LoVo (cell line): ENCODE measurements at regions not wholly inside any gene's neighbourhood (a gene's known extent, or its start where the extent isn't known, plus 50 kb on each side); places are given as distances from the start of the nearest gene placed in this dataset.
"Not testable (repeated sequence)": the region's sequence is repeated elsewhere in the genome, so short reads cannot be mapped to it uniquely, and the experiment has no call there.

Experiments used
- DNase-seq: peaks from one replicate; pipeline ENCODE4 v3.0.0-alpha.2; 2016; ENCODE audit warnings: low spot score

DNA sequence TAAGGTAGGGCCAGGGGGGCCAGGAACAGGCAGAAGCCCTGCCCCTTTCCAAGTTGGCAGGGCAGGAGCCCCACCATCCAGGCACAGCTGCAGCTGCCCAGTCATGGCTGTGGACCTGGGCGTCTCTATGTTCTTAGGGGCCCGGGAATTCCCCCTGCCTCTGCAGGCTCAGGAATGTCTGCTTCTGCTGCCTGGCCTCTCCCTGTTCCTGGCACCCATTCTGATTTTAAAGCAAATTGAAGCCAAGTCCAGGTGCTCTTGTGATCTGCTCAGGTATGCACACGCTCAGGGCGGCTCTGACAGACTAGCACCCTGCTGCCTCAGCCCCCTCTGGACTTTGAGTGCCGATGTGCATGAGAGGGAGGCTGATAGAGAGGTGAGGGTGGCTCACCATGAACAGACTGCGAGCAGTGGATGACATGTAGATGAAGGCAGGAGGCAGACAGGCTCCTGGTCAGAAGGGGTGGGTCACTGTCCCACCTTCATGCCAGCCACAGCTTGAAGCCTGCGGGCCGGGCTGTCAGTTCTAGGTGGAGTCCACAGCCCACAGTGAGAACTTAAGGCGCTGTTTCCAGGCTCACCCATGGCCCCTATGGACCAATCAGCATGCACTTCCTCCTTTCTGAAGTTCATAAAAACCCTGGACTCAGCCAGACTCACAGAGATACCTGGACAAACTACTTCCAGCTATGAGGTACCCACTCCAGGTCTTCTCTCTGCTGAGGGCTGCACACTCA, 747.8 kb upstream of the GBE1 start:
- no peak for DNase-seq

DNA sequence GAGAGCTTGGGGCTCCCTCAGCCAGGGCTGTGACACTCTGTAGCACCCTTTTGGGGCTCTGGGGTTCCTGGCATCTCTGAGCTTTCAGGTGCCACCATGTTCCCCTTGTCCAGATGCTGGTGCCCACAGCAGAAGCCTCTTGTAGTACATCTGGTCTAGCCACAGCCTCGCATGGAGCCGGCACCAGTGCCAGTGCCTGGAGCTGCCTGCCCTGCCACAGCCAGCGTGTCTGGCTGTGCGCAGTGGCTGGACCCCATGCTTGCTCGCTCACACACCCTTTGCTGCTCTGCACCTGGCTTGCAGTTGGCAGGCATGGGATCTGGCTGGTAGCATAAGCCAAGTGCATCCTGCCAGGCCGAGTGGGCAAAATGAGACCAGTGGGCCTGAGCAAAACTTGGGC, 744.8 kb upstream of the GBE1 start:
- DNase-seq: no peak

DNA sequence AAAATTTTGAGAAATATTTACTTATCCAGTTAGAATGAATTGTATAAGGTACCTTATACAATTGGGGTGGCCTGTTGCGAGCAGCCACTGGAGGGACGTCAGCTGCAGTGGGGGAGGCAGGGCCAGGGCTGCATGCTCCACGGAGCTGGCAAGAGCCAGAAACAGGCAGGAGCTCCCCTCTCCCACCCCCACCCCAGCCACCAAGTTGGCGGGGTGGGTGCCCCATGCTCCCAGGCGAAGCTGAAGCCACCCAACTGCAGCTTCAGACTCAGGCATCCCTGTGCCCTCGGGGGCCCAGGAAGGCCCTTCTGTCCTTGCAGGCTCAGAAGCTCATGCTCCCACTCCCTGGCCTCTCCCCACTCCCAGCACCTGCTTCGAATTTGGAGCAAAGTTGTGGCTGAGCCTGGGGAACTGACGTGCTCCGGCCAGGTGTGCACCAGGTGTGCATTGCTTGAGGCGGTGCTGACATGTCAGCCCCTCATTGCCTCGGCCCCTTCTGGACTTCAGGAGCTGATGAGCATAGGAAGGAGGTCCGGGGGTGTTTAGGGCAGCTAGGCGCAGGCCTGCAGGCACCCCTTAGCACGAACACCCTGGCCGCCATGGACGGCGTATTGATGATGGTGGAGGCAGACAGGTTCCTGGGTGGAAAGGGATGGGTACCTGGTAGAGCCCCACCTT, 743.8 kb upstream of the GBE1 start:
- DNase-seq: no peak

DNA sequence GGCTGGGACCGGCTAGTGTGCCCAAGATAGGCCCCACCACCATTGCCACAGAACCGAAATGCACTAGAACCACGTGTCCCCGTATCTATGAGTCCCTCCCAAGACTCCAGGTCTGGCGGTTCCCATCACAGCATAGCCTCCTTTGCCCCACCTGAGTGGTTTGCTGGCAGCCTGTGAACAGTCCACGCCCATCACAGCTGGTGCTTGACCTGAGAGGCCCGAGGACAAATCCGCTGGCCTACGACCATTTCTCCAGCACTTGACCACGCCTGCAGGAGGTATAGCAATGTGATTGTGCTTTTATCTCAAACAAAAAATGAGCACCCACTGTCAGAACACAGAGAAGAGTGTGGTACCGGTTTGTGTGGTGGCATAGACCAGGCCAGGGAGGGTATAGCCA, 736.7 kb upstream of the GBE1 start:
- DNase-seq: no peak

DNA sequence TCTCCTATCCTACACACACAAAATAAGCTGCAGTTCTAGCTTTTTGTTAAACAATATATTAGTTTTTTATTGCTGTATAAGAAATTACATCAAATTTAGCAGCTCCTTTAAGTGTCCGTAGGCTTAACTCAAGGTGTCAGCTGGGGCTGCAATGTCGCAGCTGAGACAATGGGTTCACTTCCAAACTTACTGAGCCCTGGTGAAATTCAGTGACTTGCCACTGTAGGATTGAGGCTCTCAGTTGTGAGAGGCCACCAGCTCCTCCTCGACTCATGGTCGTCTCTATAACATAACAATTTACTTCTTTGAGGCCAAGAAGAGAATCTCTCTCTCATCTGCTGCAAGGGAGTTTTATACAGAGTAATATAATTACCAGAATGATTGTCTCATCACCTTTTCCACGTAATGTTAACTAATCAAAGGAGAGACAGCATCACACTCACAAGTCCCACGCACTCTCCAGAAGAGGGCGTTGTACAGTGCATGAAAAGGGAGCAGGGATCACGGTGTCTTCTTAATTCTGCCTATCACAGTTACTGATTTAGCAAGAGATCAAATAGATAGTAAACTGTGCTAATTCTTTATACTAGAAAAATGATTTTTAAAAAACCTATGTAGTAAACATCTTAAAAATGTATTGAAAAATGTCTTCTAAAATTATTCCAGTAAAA, 735.6 kb upstream of the GBE1 start:
- DNase-seq: no peak

DNA sequence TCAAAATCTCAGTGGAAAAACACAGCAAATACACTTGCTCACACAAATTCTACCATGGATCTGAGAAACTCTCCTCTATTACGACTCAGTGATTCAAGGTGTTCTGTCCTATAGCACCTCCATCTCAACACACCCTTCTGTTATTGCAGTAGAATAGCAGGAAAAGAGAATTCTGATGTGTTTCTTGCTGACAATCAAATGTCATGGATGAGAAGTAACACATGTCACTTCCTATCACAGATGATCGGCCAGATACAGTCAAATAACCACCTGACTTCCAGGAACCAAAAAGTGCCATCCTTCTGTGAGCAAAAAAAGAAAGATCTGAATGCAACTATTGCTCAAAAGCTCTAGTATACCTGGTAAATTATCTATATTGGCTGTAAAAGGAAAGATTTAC, 734.2 kb upstream of the GBE1 start:
- no peak for DNase-seq

DNA sequence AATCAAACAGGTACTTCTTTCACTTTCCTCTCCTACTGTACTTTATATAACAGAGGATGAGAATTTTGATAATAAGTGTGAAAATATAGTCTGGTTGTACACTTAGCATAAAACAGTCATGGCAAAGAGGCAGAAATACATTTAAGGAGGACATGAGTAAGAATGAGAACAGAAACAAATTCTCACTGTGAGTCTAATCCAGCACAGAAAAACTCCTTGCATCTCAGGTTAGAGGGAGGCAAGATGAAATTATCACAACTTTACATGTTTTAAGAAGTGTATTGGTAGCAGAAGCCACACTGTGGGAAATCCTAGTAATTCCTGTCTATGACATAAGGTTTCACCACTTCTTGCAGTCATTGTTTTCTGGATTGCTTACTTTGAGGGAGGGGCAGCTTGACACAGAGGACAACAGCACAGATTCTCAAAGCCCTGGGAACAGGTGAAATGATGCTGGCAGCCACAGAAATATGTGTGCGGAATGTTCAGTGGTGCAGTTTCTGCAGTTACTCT, 733.6 kb upstream of the GBE1 start:
- DNase-seq: no peak

DNA sequence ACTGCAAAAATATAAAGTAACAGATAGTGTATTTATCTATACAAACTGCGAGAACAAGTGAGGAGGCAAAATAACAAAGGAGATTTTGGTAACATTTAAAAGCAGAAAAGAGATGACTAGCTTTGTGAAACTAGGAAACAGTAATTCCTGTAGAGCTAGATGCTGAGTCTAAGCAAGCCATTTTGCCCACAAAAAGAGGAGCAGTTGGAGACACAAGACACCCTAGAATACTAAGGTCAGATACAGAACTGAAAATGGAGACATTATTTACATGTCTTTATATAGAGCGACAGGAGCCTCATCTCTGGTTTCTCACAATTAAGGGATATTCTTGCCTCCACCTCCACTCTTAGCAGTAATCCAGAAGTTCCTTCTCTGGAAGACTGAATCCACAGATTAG, 732.4 kb upstream of the GBE1 start:
- no peak for DNase-seq

DNA sequence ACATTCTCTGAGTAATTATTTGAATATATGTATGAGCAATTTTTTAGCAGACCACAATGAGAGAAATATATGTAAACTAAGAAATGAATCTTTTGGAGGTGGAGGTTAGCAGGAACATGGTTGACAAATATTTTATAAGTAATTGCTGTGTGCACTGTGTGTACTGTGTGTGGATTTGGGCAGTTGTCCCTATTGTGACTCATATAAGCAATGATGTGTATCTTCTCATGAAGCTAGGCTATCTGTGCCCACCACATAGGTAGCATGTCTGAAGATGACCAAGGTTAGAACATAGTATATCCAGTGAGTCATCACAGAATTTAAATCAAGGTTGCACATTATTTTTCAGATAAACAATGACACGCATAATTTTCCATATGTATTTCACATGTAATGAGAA, 713.9 kb upstream of the GBE1 start:
- DNase-seq: no peak

DNA sequence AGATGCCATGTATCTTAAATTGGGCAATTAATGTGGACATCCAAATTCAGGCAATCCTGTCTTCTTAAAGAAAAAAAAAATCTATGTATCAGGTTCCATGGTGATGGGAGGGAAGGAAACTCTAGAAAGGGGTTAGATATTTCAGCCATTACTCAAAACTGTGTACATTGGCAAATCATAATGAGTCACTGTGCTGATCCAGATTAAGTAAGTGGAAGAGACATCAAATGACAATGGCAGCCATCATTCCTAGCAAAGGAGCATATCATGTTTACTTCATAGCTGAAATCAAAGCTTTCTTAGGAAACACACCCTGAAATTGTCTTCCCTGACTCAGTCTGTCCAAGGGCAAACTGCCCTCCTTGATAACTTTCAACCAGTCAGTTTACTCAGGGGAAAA, 713.3 kb upstream of the GBE1 start:
- no peak for DNase-seq

DNA sequence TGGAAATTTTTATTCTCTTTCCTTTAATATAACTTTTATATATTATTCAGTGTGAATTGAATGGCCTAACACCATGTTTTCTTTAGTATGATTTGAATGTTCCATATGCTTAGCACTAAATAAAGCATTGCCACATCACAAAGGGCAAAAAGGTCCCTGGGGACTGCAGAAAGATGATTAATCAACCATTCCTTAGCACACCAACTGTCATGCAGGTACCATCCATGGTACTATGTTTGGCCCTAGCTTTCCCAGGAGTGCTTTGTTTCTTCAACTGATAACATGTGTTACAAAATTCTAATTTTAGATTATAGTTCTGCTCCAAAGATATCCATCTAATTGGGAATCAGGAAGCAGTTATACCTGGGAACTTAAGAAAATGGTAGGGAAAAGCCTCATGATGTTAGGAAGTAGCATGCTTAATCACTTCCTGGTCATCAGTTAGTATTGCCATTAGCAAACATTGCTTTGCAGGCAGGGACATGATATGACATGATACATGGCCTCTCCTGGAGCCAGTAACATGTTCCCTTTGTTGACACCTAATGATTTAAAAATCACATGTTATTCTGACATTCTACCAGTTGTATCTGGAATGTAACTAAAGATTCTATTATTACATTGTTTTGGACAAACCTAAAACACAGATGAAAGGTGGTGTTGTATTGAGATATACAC, 712.6 kb upstream of the GBE1 start:
- DNase-seq: no peak

DNA sequence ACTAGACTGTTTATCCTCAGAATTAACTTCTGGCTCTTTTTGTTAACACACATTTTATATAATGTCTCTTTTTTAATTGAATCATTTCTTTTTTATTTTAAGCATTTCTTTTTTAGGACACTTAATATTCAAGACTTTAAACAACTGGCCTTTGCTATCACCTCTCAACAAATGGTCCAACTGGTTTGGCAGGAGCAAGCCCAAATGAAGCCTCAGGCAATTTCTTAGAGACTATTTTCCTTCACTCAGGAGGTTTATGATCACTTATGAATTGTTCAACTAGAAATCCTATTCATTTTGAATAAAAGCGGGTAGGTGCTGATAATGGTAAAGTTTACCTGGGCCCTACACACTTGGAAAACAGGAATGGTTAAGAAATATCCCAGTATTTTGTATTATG, 705.6 kb upstream of the GBE1 start:
- DNase-seq: no peak

DNA sequence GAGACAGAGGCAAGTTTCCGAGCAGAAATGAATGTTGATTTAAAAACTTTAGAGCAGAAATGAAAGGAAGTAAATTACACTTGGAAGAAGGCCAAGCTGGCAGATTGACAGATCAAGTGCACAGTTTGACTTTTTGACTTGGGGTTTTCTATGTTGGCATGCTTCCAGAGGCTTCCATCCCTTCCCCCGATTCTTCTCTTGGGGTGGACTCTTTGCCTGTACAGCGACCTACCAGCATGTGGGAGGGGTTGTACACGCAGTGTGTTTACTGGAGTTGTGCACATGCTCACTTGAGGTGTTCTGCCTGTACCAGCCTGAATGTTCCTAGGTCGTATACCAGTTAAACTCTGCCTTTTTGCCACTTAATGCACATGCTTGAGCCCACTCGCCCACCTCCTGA, 701.5 kb upstream of the GBE1 start:
- no peak for DNase-seq

DNA sequence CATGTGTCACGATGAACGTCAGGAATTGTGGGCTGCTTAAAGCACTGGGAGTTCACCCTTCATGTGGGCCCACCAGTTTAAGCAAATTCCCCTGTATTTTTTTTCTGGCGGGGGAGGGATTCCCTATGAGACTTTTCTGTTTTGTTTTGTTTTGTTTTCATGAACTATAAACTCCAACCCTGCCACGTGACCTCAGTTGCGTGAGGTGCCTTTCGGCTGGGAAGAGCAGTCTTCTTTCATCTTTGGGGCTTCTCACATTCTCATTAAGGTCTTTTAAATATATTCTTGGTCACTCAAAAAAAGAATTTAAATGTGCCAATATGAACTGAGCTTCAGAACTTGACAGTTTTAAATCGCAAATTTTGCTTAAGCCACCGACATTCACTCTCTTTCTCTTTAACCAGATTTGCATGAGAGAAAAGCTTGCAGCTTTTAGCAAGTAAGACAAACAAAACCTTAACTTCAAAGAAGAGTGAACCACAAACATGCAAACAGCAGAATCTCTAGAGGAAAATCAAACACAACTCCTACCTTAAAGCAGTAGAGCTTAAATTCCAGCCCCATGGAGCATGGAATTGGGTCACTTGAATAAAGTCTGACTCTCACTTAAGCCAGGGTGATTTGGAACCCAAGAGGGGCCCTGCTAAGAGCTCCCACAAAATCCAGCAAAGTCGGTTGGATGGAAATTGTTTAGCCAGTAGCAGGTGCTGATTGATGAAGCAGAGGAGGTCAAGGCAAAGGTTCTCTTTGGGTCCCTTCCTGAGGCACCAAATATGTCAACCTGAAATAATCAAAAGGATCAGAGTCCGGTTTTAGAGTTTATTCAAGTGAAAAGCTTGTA, 699.8 kb upstream of the GBE1 start:
- no peak for DNase-seq

DNA sequence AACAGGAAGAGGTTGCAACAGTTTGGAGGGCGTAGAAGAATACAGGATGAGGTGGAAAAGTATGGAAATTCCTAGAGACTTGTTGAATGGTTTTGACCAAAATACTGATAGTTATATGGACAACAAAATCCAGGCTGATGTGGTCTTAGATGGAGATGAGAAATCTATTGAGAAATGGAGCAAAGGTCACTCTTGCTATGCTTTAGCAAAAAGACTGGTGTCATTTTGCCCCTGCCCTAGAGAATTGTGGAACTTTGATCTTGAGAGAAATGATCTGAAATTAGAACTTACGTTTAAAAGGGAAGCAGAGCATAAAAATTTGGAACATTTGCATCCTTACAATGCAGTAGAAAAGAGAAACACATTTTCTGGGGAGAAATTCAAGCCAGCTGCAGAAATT, 686.9 kb upstream of the GBE1 start:
- DNase-seq: no peak

DNA sequence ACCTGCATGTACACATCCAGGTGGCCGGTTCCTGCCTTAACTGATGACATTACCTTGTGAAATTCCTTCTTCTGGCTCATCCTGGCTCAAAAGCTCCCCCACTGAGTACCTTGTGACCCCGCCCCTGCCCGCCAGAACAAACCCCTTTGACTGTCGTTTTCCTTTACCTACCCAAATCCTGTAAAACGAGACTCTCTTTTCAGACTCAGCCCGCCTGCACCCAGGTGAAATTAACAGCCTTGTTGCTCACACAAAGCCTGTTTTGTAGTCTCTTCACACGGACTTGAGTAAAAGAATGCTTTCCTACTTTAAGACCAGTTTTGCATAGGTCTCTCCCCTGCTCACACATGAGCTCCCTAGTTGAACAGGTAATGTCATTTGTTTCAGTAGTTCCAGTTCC, 667.4 kb upstream of the GBE1 start:
- DNase-seq: not testable (repeated sequence)

DNA sequence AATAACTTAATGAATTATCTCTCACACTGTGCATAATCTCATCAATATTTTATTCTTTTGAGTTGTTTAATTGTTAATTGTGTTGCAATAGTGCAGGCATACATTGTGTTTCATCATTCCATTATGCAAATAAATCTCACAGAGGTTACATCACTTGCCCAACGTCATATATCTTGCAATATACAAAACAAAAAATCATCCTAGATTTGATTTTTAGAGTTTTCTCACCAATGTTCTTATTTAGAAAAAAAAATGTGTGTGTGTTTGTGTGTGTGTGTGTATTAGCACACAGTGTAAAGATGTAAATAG, 662.5 kb upstream of the GBE1 start:
- no peak for DNase-seq

DNA sequence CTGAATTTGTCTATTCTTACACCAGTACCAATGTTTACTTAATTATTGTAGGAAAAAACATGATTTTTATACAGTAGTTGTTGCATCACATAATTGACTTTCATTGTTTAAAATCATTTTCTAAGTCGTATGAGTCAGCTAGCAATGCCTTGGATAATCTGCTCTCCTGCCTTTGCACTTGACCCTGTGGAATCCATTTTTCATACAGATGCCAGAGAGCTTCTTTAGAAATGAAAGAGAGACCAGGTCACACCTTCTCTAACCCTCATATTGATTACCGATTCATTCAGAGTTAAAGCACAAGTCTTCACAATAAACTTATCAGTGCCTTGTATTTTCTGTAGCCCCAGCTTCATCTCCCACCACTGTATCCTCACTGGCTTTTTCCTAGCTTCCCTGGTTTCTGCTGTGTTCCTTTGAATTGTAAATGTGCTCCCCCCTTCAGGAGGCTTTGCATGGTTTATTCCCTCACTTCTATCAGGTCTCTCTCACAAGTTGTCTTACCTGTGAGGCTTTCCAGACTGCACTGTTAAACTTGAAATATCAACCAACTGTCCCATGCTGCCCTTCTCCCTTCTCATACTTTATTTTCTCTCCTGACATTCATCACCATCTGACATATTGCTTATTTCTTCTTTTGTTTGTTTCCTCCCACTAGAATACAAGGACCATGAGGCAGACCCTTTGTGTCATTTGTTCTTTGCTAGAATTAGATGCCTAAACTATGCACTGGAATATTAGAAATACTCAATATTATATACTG, 662.0 kb upstream of the GBE1 start:
- no peak for DNase-seq

DNA sequence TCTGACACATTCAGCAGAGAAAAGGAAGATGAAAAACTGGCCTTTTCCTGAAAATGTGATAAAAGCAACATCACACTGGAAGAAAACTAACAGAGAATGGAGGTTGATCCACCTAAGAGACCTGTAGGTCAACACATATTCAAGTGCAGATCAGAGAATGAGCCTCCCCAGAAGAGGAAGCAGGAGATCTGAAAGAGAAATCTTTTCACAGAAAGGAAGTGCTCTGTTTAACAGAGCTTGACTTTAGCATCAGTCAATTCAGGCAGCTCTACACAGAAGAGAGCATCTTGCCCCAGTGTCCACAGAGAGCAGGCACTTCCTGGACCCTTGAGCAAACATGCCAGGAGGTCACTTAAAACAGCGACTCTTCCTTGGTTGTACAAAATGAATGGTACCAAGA, 655.4 kb upstream of the GBE1 start:
- DNase-seq: no peak

DNA sequence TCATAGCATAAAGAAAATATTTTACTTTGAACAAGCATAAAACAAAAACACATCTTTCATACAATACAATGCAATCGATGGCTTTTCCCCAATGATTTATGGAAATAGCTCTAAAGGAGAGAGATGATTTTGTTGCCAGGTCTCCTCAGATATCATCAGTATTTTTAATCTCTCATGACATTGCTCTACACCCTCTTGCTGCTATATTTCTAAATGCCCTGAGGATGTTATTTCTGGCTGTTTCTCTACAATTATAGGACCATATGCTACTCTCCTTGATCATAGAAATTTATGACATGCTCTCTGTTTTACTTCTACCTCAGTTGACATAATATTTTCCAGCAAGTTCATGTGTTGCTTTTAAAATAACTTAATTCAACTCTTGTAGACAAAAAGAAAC, 654.9 kb upstream of the GBE1 start:
- no peak for DNase-seq

DNA sequence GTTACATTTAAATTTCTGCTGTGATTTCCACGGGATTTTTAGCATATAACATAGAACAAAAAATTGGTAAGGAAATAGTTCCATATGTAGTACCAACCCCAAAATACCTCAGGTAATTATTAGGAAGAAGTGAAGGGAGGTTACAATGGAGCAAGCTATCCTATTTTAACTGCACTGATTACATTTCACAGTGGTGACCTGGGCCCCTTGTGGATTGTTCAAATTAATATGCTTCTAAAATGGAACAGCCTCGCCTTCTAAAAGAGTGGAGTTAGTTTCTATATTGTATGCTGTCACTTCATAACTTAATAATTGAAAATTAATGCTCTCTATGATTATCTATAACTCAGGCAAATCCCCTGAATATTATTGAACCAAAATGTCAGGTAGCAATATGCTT, 651.7 kb upstream of the GBE1 start:
- DNase-seq: no peak
